ENCODE measurements at regions not wholly inside any gene's neighbourhood (a gene's known extent, or its start where the extent isn't known, plus 50 kb on each side); places are given as distances from the start of the nearest gene placed in this dataset.

DNA sequence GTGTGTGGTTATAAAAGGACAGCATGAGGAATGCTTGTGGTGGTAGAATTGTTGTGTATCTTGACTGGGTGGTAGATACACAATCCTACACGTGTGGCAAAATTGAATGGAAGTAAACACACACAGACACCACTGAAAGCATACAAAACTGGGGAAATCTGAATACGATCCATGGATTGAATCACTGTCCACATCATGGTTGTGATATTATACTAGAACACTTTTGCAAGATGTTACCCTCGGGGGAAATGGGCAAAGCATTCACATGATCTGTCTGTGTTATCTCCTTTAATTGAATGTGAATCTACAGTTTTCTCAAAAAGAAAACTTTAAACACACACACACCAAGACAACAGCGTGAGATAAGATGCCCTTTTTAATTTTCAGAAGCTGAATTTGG lies 165.2 kb upstream of the CELF2 start:
- no peak overlapping the region for H3K4me3 ChIP-seq (ENCODE audit: low read depth in 1 of 5, low read length in 5 of 5)
- H3K9ac ChIP-seq (ENCODE audit: low read length in 5 of 5), result no peak overlapping the region
- no peaks in the 10 kb centered on the region for H3K9me3 ChIP-seq (ENCODE audit: control insufficient read depth in 5 of 5, low read length in 5 of 5)
- H3K27ac ChIP-seq (ENCODE audit: low read depth, low read length), result peak overlapping the region; percentile 54
- peaks cover 0 to 22% (median 9%) of the 10 kb centered on the region in 5 donors for H3K4me1 ChIP-seq (ENCODE audit: control insufficient read depth in 5 of 5, insufficient read depth in 5 of 5, low read length in 5 of 5)
- no peaks in the 10 kb centered on the region for H3K27me3 ChIP-seq (ENCODE audit: control insufficient read depth in 5 of 5, insufficient read depth in 4 of 5, low read length in 5 of 5)
- no peaks in the 10 kb centered on the region for H3K36me3 ChIP-seq (ENCODE audit: control insufficient read depth in 5 of 5, insufficient read depth in 5 of 5, low read length in 5 of 5)

DNA sequence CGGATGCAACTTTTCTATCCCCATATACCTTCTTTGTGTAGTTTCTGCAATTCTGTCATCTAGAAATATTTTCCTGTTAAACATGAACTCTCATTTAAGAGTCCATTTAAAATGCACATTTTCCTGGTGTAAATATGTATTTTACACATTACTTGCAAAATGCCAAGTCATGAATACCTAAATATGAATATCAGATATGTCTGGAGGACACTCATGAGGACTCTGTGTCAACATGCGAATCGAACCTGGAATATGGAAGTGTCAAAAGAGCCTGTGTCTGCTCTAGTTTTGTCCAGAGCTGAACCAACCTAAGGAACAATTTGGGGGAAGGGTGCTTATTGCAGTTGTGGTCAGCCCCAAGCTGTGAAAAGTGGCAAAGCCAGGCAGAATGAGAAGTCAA lies 163.7 kb upstream of the CELF2 start:
- Histone ChIP-seq H3K27ac (ENCODE audit: low read depth, low read length) (no peak overlapping the region), H3K4me3 (ENCODE audit: low read depth in 1 of 5, low read length in 5 of 5) (no peak overlapping the region), H3K9me3 (ENCODE audit: control insufficient read depth in 5 of 5, low read length in 5 of 5) (no peaks in the 10 kb centered on the region), H3K9ac (ENCODE audit: low read length in 5 of 5) (no peak overlapping the region), H3K27me3 (ENCODE audit: control insufficient read depth in 5 of 5, insufficient read depth in 4 of 5, low read length in 5 of 5) (no peaks in the 10 kb centered on the region), H3K4me1 (ENCODE audit: control insufficient read depth in 5 of 5, insufficient read depth in 5 of 5, low read length in 5 of 5) (peaks cover 0 to 22% (median 9%) of the 10 kb centered on the region in 5 donors), H3K36me3 (ENCODE audit: control insufficient read depth in 5 of 5, insufficient read depth in 5 of 5, low read length in 5 of 5) (no peaks in the 10 kb centered on the region)

DNA sequence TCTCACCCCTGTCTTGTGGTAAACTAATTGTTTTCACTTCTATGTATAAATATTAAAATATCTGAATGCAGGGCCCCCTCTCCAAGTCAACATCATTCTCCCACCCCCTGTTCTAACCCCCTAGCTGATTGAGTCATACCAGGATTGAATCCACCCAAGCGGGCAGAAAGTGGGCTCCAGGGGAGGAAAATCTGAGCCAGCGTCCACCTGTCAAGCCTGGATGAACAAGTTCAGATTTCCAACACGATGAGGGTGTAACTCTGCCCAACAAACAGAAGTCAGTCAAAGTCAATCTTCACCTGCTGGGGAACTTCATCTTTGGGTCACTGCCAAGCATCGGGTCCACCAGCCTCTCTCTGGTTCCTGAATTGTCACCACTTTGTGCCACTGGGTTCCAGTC lies 162.9 kb upstream of the CELF2 start:
- H3K36me3 ChIP-seq (ENCODE audit: control insufficient read depth in 5 of 5, insufficient read depth in 5 of 5, low read length in 5 of 5), result no peaks in the 10 kb centered on the region
- H3K9me3 ChIP-seq (ENCODE audit: control insufficient read depth in 5 of 5, low read length in 5 of 5), result no peaks in the 10 kb centered on the region
- no peaks in the 10 kb centered on the region for H3K27me3 ChIP-seq (ENCODE audit: control insufficient read depth in 5 of 5, insufficient read depth in 4 of 5, low read length in 5 of 5)
- peaks cover 0 to 22% (median 9%) of the 10 kb centered on the region in 5 donors for H3K4me1 ChIP-seq (ENCODE audit: control insufficient read depth in 5 of 5, insufficient read depth in 5 of 5, low read length in 5 of 5)
- no peak overlapping the region for H3K27ac ChIP-seq (ENCODE audit: low read depth, low read length)
- no peak overlapping the region for H3K4me3 ChIP-seq (ENCODE audit: low read depth in 1 of 5, low read length in 5 of 5)
- H3K9ac ChIP-seq (ENCODE audit: low read length in 5 of 5), result no peak overlapping the region

DNA sequence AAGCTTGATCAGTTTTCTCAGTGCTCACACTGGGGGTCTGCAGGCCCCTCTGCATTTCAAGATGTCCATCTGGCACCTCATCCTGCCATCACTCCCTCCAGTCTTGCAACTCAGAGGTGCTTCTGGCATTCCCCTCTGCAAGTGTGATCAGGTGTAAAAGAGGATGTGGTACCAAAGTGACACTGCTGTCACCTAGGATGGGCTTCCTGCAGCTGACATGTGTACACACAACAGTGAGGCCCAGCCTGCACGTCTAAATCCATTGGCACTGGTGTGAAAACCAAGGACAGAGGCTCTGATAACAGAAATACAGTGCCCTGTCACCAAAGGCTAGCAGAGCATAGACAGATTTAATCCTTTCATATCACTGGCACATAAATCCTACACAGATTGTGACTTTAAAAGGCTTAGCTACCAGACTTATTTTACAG lies 162.5 kb upstream of the CELF2 start:
- Histone ChIP-seq H3K27me3 (ENCODE audit: control insufficient read depth in 5 of 5, insufficient read depth in 4 of 5, low read length in 5 of 5) (no peaks in the 10 kb centered on the region), H3K9me3 (ENCODE audit: control insufficient read depth in 5 of 5, low read length in 5 of 5) (no peaks in the 10 kb centered on the region)

DNA sequence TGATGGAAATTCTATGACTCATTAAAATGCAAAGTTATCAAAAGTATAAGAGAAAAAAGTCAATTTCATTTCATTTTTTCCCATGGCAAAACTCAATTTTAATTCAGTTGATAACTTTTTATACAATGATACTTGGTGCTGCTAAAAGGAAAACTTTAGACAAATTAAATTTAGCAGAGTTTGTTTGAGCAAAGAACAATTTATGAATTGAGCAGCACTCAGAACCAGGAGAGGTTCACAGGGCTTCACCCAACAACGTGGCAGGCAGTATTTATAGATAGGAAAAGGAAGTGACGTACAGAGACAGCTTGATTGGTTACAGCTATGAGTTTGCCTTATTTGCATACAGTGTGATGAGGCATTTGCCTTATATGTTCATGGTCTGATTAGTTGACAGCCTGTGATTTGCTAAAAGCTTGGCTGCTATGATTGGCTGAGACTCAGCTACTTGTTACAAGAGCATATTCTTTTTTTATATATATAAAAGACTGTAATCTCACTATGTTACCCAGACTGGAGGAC lies 157.2 kb upstream of the CELF2 start:
- no peaks in the 10 kb centered on the region for H3K4me1 ChIP-seq (ENCODE audit: control insufficient read depth in 5 of 5, insufficient read depth in 5 of 5, low read length in 5 of 5)
- no peaks in the 10 kb centered on the region for H3K36me3 ChIP-seq (ENCODE audit: control insufficient read depth in 5 of 5, insufficient read depth in 5 of 5, low read length in 5 of 5)
- H3K9ac ChIP-seq (ENCODE audit: low read length in 5 of 5), result no peak overlapping the region
- no peaks in the 10 kb centered on the region for H3K27me3 ChIP-seq (ENCODE audit: control insufficient read depth in 5 of 5, insufficient read depth in 4 of 5, low read length in 5 of 5)
- no peak overlapping the region for H3K27ac ChIP-seq (ENCODE audit: low read depth, low read length)
- H3K9me3 ChIP-seq (ENCODE audit: control insufficient read depth in 5 of 5, low read length in 5 of 5), result peaks cover 0 to 3% (median 0%) of the 10 kb centered on the region in 5 donors
- no peak overlapping the region for H3K4me3 ChIP-seq (ENCODE audit: low read depth in 1 of 5, low read length in 5 of 5)

More for the DNA sequence above, 162.5 kb upstream of the CELF2 start:
- Histone ChIP-seq H3K9ac (ENCODE audit: low read length in 5 of 5) (no peak overlapping the region), H3K4me3 (ENCODE audit: low read depth in 1 of 5, low read length in 5 of 5) (no peak overlapping the region), H3K36me3 (ENCODE audit: control insufficient read depth in 5 of 5, insufficient read depth in 5 of 5, low read length in 5 of 5) (no peaks in the 10 kb centered on the region), H3K4me1 (ENCODE audit: control insufficient read depth in 5 of 5, insufficient read depth in 5 of 5, low read length in 5 of 5) (peaks cover 0 to 21% (median 9%) of the 10 kb centered on the region in 5 donors), H3K27ac (ENCODE audit: low read depth, low read length) (no peak overlapping the region)

DNA sequence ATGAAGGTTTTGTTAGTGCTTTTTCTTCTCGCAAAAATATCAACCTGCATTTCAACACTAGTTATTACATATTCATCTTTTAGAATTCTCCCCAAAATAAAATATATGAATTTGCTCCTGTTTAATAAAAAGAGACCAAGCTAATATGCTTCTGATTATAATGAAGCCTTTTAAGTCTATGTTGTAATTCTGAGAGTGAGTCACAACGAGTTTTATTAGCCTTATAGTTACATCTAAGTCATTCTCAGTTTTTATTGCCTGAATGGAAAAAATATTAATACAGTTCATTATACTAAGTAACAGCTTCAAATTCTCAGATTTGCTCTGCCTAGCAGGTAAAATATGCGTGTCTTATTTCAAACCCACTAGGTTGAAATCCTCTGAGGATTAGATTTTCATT lies 152.4 kb upstream of the CELF2 start:
- no peak overlapping the region for H3K9ac ChIP-seq (ENCODE audit: low read length in 5 of 5)
- H3K27ac ChIP-seq (ENCODE audit: low read depth, low read length), result no peak overlapping the region
- H3K4me1 ChIP-seq (ENCODE audit: control insufficient read depth in 5 of 5, insufficient read depth in 5 of 5, low read length in 5 of 5), result peaks cover 0 to under 1% (median 0%) of the 10 kb centered on the region in 5 donors
- H3K36me3 ChIP-seq (ENCODE audit: control insufficient read depth in 5 of 5, insufficient read depth in 5 of 5, low read length in 5 of 5), result no peaks in the 10 kb centered on the region
- peaks cover 0 to 3% (median 0%) of the 10 kb centered on the region in 5 donors for H3K9me3 ChIP-seq (ENCODE audit: control insufficient read depth in 5 of 5, low read length in 5 of 5)
- H3K27me3 ChIP-seq (ENCODE audit: control insufficient read depth in 5 of 5, insufficient read depth in 4 of 5, low read length in 5 of 5), result no peaks in the 10 kb centered on the region
- H3K4me3 ChIP-seq (ENCODE audit: low read depth in 1 of 5, low read length in 5 of 5), result no peak overlapping the region

DNA sequence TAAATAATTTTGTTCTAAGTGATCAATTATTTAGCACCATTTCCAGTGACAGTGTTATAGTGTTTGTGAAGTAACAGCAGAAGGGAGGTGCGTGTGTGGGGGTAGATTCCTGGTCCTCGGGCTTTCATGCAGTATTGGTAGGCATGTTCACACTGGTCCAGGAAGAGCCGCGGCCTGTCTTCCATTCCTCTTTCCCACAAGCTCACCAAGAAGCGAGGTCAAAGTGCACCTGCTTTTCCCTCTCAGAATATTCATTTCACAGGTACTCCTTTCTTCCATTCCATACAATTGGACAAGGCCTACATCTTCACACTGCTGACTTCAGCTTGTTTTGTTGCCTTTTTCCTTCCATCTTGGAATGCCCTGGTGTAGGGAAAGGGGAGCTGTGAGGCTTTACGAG lies 151.8 kb upstream of the CELF2 start:
- Histone ChIP-seq H3K27ac (ENCODE audit: low read depth, low read length) (no peak overlapping the region), H3K27me3 (ENCODE audit: control insufficient read depth in 5 of 5, insufficient read depth in 4 of 5, low read length in 5 of 5) (no peaks in the 10 kb centered on the region), H3K9ac (ENCODE audit: low read length in 5 of 5) (no peak overlapping the region), H3K4me1 (ENCODE audit: control insufficient read depth in 5 of 5, insufficient read depth in 5 of 5, low read length in 5 of 5) (peaks cover 0 to 7% (median 5%) of the 10 kb centered on the region in 5 donors), H3K9me3 (ENCODE audit: control insufficient read depth in 5 of 5, low read length in 5 of 5) (peaks cover 0 to 3% (median 0%) of the 10 kb centered on the region in 5 donors), H3K4me3 (ENCODE audit: low read depth in 1 of 5, low read length in 5 of 5) (no peak overlapping the region), H3K36me3 (ENCODE audit: control insufficient read depth in 5 of 5, insufficient read depth in 5 of 5, low read length in 5 of 5) (no peaks in the 10 kb centered on the region)

DNA sequence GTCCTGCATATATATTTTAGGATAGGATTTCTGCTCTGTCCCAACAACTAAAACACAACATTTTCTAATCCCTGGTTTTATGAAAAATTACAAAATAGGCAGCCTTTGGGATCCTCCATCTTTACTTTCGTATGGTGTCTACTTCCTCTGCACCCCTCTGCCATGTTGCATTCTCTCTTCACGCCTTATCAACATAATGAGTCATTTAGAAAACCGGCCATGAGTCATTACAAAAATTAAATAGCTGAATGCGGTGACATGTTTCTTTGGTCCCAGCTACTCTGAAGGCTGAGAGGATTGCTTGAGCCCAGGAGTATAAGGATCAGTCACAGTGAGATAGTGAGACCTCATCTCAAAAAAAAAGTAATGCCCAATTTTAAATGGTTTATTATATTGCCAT lies 148.1 kb upstream of the CELF2 start:
- H3K4me3 ChIP-seq (ENCODE audit: low read depth in 1 of 5, low read length in 5 of 5), result no peak overlapping the region
- H3K9me3 ChIP-seq (ENCODE audit: control insufficient read depth in 5 of 5, low read length in 5 of 5), result no peaks in the 10 kb centered on the region
- no peaks in the 10 kb centered on the region for H3K27me3 ChIP-seq (ENCODE audit: control insufficient read depth in 5 of 5, insufficient read depth in 4 of 5, low read length in 5 of 5)
- peaks cover 1 to 30% (median 27%) of the 10 kb centered on the region in 5 donors for H3K4me1 ChIP-seq (ENCODE audit: control insufficient read depth in 5 of 5, insufficient read depth in 5 of 5, low read length in 5 of 5)
- no peak overlapping the region for H3K27ac ChIP-seq (ENCODE audit: low read depth, low read length)
- H3K9ac ChIP-seq (ENCODE audit: low read length in 5 of 5), result no peak overlapping the region
- H3K36me3 ChIP-seq (ENCODE audit: control insufficient read depth in 5 of 5, insufficient read depth in 5 of 5, low read length in 5 of 5), result no peaks in the 10 kb centered on the region

DNA sequence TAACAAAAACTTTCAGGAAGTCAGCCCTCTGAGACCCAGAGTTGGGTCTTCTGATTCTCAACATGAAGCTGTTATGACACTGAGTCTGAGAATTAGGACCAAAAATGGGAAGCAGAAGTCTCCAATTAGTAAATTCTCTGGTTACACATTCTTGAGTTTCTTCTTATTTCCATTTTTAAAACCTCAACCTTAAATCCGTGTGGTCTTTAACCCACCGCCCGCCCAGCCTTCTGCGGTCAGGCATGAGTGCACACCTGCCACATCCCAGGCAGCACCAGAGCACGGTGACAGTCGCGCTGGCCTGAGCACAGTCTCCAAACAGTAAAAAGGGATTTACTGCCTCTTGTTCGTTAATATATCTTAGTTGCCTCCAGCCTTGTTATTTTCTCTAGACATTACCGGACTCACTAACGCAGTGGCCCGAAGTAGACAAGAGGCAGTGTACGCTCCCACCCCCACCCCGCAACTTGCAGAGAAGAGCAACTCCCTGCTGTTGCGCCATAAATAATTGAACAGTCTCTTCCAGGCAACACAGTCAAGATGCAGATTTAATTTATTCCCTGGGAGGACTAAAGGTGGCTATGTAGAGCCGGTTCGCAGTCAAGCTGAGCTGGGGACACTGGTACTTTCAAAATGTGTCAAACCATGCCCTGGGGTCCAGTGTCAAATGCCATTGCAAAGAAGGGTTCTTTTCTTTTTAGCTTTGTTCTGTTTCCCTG lies 147.0 kb upstream of the CELF2 start:
- Histone ChIP-seq H3K27ac (ENCODE audit: low read depth, low read length) (peak overlapping the region; percentile 66), H3K36me3 (ENCODE audit: control insufficient read depth in 5 of 5, insufficient read depth in 5 of 5, low read length in 5 of 5) (no peaks in the 10 kb centered on the region), H3K4me1 (ENCODE audit: control insufficient read depth in 5 of 5, insufficient read depth in 5 of 5, low read length in 5 of 5) (peaks cover 1 to 30% (median 27%) of the 10 kb centered on the region in 5 donors), H3K9me3 (ENCODE audit: control insufficient read depth in 5 of 5, low read length in 5 of 5) (no peaks in the 10 kb centered on the region), H3K27me3 (ENCODE audit: control insufficient read depth in 5 of 5, insufficient read depth in 4 of 5, low read length in 5 of 5) (no peaks in the 10 kb centered on the region), H3K4me3 (ENCODE audit: low read depth in 1 of 5, low read length in 5 of 5) (peak overlapping the region in 2 of 5 donors; percentile 14 to 53), H3K9ac (ENCODE audit: low read length in 5 of 5) (peak overlapping the region in 2 of 5 donors; percentile 33 to 36)

DNA sequence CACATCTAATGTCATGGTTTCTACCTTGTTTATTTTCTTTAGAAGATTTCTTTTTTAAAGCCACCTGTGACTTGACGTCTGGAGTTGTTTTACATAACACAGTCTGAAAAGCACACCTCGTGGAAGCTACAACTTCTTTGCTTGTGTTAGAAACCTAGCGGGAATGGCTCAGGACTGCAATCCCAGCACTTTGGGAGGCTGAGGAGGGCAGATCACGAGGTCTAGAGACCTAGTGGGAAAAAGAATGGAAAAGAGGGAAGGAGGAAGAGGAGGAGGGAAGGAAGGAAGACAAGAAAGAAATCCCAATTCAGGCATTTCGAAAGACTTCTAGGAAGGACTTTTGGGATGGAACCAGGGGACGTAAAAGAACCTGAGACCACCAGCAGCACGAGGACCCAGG lies 146.3 kb upstream of the CELF2 start:
- Histone ChIP-seq H3K36me3 (ENCODE audit: control insufficient read depth in 5 of 5, insufficient read depth in 5 of 5, low read length in 5 of 5) (no peaks in the 10 kb centered on the region), H3K9ac (ENCODE audit: low read length in 5 of 5) (peak overlapping the region in 2 of 5 donors; percentile 33 to 47), H3K27me3 (ENCODE audit: control insufficient read depth in 5 of 5, insufficient read depth in 4 of 5, low read length in 5 of 5) (no peaks in the 10 kb centered on the region), H3K4me1 (ENCODE audit: control insufficient read depth in 5 of 5, insufficient read depth in 5 of 5, low read length in 5 of 5) (peaks cover 1 to 30% (median 27%) of the 10 kb centered on the region in 5 donors), H3K9me3 (ENCODE audit: control insufficient read depth in 5 of 5, low read length in 5 of 5) (no peaks in the 10 kb centered on the region), H3K4me3 (ENCODE audit: low read depth in 1 of 5, low read length in 5 of 5) (peak overlapping the region in 2 of 5 donors; percentile 14 to 53), H3K27ac (ENCODE audit: low read depth, low read length) (peak overlapping the region; percentile 66)
